ENCODE measurements at regions not wholly inside any gene's neighbourhood (a gene's known extent, or its start where the extent isn't known, plus 50 kb on each side); places are given as distances from the start of the nearest gene placed in this dataset.

GRCh38 chr10:78290131-78290750, 256.6 kb downstream of the RPS24 start:
- TF ChIP-seq EZH2 (IDR thresholded peaks at IDR 0.05) = no peak
- no peak for TF ChIP-seq POLR2AphosphoS5 (IDR thresholded peaks at IDR 0.05; ENCODE audit: borderline replicate concordance, low read depth, low read length)
- no peak for TF ChIP-seq FOXP2 (optimal IDR thresholded peaks at IDR 0.05; ENCODE audit: control extremely low read depth, extremely low read length, insufficient read depth)

Measured in SK-N-MC (cell line).